SH-SY5Y (cell line): ENCODE measurements at regions not wholly inside any gene's neighbourhood (a gene's known extent, or its start where the extent isn't known, plus 50 kb on each side); places are given as distances from the start of the nearest gene placed in this dataset.

Experiments used
- GATA2 ChIP-seq: IDR thresholded peaks from 2 replicates; pipeline ENCODE4 v1.6.1; 2011; ENCODE audit warnings: mild to moderate bottlenecking, low read depth, low read length
- GATA3 ChIP-seq: IDR thresholded peaks from 2 replicates; pipeline ENCODE4 v1.6.1; 2011; ENCODE audit warnings: low read depth, mild to moderate bottlenecking, low read length, moderate library complexity

DNA sequence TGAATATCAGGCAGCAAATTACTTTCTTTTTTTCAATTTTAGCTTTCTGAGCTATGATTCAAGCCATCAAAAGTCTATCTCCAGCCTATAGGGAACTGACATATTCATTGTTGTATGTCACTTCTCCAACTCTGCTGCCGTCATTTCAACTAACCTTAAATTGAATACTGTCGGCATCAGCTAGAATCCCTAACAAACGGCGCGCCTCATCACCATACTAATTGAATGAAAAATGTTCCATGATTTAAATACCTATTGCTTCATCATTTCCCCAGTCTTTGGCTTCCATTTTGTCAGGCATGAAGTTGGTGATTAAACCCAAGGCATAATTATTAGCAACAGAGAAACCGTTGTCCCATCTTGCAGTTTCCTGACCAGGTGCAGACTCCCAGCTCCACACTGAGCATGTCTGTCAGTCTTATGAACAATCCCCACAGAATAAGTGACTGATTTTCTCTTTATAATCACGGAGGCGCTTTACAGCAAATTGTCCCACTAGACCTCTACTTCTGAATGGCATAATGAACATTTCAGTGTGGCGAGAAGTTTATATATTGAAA lies 83.5 kb upstream of the NPY start:
- no peak for TF ChIP-seq GATA2
- TF ChIP-seq GATA3: no peak
